NAMALWA (cell line): ENCODE measurements at regions not wholly inside any gene's neighbourhood (a gene's known extent, or its start where the extent isn't known, plus 50 kb on each side); places are given as distances from the start of the nearest gene placed in this dataset.
"Not testable (repeated sequence)": the region's sequence is repeated elsewhere in the genome, so short reads cannot be mapped to it uniquely, and the experiment has no call there.

ENCODE experiments used
- DNase-seq: peaks from one replicate; pipeline ENCODE4 v3.0.0-alpha.2; 2015; ENCODE audit warnings: low spot score

DNA sequence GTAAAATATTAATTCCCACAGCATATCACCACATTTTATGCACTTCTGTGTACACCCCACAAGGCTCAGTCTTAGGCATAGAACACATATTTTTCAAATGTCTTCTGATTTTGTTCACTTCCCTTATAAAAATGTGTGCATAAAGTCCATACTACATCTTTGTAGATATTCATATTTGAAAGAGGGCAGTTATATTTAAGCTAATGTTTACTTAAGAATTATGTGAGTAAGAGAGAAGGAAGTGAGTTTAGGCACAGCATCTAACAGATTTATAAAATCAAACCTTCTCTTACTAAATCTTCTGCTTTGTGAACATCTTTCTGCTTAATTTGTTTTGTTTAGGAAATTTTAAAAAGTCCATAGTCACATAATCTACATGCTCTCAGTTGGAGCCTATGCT, 648.1 kb downstream of the FSCB start:
- DNase-seq = no peak

DNA sequence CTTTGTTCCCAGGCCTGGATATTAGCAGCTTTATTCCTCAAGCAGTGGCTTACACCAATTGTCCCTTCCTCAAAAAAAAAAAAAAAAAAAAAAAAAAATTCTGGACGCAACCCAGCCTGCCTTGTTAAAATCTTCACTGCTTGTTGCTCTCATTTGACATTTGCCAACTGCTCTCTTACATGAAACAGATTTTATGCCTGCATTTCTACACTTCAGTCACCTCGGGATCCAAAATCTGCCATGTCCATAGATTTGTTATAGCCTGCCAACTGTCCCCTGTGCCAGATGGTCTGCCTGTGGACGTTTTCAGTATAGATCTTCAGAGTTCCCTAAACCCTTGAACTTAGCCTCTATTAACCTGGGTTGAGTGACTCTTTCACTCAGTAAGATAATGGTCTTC, 651.5 kb downstream of the FSCB start:
- no peak for DNase-seq

DNA sequence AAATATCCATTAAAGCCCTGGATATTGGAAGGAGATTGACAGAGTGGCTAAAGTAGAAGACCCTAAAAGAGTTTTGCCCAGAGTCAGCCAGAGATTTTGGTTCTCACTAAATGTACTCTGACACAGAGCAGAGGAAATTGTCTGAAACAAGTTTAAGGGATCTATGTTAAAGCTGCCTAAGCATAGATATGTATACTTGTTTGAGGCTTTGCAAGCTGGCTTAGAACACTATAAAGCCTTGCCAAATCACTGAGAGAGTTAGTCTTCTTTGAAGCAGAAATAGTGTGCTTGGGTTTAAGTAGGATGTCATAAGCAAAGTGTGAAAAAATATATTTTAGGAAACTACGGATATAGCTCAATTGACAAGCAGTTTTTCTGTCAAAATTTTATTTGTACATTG, 653.5 kb downstream of the FSCB start:
- DNase-seq = no peak

DNA sequence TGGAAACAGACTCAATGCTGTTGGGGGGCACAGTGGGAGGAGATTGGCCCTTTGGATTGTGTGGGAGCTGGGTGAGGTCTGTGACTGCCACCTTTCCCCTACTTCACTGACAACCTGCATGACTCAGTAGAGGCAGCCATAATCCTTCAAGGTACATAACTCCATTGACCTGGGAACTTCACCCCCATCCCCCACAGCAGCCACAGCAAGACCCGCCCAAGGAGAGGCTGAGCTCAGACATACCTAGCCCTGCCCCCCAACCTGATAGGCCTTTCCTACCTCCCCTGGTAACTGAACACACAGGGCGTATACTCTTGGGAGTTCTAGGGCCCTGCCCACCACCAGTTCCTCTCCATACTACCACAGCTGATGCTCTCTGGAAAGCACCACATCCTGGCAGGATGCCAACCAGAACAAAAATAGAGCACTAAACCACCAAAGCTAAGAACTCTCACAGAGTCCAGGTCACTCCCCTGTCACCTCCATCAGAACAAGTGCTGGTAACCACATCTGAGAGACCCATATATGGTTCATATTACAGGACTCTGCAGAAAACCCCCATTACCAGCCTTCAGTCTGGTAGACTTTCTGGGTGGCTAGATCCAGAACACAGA, 703.9 kb downstream of the FSCB start:
- no peak for DNase-seq

DNA sequence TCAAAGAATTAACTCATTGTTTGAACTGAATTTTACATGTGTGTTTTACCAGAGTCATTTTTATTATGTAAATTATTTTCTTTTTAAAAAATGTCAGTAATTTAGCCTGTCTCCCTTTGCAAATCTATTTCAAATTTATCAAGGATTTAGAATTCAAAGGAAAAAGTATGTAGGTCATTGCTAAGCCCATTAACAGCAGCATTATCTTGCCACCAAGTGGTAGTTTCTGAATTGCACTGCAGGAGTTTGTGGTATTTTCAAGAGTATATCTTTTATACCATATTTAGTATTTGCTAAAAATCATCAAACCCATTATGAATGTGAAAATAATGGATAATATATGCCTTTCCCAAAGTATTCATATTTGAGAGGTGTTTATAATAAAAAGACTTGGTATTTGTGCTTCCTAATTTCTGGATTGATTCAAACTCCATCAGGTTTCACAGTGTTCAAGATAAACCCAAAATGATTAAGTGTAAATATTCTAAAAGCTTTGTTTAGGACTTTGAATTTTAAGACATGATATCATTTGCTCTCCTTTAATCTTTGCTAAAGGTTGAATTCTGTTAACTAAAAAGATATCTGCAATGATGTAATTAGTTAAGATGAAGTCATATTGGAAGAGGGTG, 711.4 kb downstream of the FSCB start:
- DNase-seq = no peak

DNA sequence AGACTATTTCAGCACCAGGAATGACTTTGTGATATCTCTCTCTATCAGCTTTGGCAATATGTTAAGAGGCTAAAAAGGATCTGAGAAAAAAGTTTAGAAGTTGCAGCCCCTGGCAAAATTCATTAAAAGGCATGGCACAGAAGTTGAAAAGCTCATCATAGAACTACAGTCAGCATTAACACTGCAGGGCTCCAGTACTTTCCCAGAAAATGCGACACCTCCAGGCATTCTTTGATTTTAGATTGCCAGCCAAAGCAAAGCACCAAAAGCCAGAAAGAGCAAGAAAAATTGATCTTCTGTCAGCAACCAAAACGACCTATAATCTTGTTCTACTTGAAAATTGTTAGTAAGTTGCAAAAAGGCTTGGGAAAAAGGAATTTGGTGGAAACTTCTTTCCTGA, 713.5 kb downstream of the FSCB start:
- DNase-seq = no peak

DNA sequence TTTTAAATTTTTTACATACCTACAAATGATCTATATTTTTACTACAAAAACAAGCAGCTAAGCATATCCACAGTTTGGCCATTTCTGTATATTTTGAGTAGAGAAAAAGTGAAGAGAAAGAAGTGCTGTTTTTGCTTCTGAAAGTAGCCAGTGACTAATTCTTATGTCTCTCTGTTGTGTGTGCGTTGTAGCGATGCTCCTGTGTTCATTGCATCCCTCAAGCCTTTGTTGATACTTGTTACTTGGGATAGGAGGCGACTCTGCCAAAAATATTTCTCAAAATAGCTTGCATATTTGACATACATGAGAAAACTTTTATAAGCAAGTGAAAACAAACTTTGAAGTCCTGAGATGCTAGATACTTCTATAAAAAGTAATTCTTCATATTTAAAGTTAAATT, 714.1 kb downstream of the FSCB start:
- no peak for DNase-seq

DNA sequence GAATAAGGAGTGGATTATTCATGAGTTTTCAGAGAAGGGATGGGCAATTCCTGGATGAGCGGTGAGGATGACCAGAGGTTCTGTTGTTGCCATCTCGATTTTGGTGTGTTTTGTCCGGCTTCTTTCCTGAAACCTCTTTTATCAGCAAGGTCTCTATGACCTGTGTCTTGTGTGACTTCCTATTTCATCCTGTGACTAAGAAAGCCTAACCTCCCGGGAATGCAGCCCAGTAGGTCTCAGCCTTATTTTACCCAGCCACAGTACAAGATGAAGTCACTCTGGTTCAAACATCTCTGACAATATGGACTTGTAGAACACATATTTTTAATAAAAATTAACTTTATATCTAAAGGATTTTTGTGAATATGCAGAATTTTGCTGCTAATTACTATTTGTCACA, 716.4 kb downstream of the FSCB start:
- no peak for DNase-seq

DNA sequence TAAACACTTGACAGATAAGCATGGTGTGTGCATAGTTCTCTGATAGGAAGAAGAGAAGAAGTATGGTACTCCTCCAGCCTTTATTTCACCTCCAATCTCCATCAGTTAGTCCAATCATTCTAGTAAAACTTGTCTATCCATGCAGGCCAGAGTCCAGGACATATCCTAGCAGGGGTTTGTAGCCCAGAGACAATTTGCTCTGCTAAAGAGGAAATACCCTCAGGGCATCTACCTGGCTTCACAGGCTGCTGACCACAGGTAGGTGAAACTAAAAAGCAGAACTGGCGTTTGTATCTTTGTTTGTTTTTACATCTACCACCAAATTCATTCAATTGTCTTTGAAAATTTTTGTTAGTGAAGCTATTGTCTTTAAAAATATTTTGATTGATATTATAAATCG, 717.6 kb downstream of the FSCB start:
- no peak for DNase-seq

DNA sequence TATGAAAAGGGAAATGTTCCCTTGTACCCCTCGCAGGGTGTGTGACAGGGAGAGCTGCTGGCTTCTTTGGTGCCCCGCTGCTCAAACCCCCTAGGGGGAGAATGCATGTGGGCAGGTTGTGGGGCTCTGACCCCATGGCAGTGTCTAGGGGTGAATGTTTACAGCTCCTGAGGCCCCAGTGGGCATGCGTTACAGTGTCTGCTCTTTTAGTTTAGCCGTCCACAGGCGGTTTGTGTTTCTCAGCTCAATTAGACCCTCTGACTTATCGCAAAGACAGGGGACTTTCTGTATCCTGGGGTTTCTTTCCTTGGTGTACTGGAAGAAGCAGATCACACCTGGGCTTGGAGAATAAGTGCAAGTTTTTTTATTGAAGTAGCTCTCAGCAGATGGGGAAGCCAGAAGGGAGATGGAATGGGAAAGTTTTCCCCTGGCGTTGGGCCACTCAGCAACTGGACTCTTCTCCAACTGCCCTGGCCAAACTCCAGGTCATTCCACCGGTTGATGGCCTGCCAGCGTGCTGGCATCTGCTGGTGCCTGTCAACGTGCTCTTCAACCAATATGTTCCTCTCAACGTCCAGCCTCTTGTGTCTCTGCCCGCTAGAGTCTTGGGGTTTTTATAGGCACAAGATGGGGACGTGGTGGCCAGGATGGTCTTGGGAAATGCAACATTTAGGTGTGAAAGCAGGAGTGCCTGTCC, 720.9 kb downstream of the FSCB start:
- no peak for DNase-seq

DNA sequence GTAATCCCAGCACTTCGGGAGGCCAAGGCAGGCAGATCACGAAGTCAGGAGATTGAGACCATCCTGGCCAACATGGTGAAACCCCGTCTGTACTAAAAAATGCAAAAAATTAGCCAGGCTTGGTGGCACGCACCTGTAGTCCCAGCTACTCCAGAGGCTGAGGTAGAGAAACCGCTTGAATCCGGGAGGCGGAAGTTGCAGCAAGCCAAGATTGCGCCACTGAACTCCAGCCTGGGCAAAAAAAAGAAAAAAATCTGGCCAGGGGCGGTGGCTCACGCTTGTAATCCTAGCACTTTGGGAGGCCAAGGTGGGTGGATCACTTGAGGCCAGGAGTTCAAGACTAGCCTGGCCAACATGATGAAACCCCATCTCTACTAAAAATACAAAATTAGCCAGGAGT, 722.7 kb downstream of the FSCB start:
- DNase-seq = not testable (repeated sequence)

DNA sequence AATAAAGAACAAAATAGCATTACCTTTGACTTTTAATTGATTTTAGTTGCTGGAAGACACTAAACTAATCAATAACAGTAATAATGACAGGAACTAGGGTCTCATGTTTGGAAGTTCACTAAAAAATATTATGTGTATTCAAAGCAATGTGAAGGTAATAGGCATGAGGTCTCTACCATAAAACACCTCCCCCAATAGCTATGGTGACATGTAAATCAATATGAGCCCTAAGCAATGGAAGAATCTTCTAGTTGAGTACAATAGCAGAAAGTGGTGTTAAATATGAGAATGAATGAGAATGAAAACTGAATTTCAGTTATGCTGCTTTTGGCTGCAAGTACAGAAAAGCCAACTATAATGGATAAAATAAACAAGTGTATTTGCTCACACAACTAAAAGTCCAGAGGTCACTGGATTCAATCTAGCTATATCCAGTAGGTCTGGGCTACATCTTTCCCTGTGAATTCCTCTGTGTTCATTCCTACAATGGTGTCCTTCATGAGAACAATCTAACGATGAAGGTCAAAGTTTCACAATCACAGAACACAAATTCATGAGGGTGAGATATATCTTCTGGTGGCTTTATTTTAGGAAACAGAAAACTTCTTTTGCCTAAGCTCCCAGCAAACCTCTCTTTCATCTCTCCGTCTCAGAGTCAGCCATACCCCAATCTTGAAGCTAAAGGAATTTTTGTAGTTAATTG, 728.0 kb downstream of the FSCB start:
- no peak for DNase-seq

DNA sequence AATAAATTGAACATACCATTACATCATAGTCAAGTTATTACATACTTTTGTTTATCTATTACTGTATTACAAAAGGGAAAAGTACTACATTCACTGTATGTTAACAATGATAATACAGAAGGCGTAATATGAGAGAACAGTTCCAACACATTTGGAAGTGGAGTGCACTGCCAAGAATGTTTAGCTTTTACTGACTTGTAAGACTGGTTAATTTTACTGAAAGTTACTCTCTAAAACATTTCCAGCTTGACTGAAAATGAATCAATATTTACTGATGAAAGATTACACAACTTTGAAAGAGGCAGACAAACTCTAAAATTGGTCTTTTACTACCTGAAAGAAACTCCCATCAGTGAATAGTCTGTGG, 728.5 kb downstream of the FSCB start:
- DNase-seq = no peak

DNA sequence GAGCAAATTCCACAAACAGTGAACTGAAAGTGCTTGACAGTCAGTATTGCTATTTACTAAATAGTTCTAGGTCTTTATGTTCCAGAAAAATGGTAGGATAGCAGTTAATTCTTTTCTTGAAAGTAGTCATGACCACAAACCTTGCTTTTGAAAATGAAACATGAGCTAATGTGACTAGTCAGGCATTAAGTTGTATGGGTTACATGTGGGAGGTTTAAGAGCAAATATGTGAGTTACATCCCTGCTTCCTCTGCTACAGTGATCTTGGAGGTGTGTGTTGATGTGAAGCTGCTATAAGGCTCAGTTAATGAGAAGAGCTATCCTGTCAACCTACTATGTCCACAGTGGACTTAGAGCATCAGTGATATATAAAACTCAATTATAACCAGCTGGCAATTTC, 741.6 kb downstream of the FSCB start:
- no peak for DNase-seq

DNA sequence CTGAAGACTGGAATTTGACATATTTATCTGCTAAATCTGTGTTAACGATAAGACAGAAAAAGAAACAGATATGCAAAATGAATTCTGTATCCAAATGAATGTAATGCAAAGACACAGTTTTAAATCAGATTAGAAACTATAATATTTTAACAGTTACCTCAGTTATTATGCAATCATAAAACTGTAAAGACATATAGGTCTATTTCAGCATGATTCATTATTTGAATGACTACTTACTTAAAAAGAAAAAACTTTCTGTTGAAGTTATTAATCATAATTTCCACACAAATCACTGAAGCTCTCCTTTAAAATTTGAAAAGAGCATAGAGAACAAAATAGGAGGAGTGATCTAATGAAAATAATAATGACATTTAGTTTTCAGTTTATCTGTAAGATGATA, 742.6 kb downstream of the FSCB start:
- no peak for DNase-seq

DNA sequence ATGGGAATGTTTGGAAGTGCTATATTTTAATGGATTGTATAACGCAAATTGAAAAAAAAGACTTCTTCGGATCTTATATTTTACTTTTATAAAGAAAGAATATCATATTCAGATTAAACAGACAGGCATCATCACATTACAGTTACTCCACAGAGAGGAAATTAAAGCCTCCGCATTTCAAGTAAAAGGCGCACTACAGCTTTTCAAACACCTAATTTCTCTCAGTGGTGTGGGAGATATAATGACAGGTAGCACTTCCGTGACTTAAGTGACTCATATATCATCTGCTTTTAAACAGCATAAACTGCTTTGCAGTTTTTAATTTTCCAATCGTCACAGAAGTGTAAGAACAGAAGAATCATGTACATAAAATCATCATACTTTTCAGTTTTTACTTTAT, 751.4 kb downstream of the FSCB start:
- DNase-seq = no peak

DNA sequence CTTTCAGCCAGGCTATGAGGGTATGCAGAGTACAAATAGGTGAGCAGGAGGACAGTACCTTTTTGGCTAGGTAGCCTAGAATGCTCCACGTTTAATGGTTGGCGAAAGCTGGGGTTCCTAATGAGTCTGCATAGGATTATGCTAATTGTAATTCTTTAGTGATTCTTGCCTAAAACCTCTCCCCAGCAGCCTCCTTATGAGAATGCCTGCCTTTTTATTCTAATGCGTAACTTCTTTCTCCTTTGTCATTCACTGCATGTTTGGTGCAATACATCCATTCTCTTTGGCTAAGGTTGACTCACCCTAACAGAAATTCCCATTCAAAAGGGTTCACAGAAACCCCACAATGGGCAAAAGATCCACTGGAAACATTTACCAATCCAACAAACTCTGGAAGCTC, 752.2 kb downstream of the FSCB start:
- no peak for DNase-seq

DNA sequence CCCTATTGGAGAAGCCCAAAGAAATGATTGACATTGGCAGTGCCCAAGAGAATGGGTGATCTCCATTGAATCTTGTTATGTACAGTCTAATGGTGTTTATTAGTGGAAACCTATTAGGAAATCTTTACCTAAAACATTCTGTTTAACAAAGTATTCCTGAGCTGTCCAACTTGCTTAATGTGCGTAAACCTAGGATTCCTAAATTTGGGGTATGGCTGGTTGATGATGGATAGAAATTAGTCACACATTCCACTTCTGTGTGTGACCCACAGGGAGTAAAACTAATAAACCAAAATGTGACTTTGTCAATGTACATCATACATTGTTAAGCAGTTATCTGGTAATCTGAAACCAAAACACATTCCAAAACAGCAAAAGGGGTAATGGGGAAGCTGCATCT, 761.3 kb downstream of the FSCB start:
- DNase-seq = no peak

DNA sequence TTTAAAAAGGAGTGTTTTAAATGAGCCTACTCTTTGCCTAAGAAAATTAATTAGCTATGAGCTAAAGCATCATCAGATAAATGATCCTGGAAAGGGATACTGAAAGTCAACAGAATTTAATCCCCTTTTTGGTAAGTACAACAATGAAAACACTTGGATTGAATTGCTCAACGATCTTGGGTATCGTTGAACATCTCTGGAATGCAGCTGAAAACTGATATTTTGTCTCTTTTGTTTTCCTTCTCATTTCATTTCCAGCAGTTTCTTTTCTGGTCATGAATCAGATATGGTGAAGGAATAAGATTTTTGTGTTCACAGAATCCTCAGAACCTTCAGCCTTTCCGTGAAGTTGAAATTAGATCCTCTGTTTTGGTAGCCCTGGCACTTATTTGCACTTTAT, 771.2 kb downstream of the FSCB start:
- DNase-seq = no peak

DNA sequence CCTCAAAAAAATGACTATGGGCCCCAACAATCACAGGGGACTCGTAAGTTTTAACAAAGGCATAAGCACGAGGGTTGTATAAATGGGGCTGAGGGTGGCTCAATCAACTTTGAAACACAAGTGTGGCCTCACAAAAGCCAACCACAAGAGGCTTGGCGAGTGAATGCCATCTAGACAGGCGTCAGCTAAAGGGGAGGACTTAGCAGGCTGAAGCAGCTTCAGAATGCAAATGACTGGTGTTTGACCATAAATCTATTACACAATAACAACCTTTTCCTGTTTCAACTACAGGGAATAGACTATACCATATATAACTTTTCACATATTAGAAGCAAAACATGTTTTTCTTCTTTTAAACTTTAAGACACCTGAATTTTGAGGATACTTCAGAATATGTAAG, 777.9 kb downstream of the FSCB start:
- DNase-seq = no peak

DNA sequence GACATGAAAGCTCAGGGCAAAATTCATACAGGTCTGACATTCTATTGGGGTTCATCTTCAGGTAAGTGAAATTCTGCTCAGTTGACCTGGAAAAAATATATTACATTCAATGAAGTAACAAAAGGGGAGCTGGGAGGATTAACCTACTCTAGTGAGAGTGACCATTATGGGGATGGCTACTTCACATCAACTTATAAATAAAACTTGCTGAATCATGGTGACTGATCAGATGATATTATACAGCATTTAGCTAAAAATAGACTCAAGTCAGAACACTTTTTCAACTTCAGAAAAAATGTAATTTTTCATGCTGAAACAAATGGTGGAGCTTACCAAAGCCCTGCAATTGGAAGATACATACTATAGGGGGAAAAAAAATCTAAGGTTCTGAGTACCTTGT, 800.2 kb downstream of the FSCB start:
- DNase-seq = no peak

DNA sequence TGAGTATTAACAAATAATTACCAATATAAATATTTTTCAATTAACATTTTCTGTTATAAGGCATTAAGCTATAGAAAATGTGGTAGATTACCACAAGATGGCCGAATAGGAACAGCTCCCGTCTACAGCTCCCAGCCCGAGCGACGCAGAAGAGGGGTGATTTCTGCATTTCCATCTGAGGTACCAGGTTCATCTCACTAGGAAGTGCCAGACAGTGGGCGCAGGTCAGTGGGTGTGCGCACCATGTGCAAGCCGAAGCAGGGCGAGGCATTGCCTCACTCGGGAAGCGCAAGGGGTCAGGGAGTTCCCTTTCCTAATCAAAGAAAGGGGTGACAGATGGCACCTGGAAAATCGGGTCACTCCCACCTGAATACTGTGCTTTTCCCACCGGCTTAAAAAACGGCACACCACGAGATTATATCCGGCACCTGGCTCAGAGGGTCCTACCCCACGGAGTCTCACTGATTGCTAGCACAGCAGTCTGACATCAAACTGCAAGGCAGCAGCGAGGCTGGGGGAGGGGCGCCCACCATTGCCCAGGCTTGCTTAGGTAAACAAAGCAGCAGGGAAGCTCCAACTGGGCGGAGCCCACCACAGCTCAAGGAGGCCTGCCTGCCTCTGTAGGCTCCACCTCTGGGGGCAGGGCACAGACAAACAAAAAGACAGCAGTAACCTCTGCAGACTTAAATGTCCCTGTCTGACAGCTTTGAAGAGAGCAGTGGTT, 808.4 kb downstream of the FSCB start:
- not testable (repeated sequence) for DNase-seq

DNA sequence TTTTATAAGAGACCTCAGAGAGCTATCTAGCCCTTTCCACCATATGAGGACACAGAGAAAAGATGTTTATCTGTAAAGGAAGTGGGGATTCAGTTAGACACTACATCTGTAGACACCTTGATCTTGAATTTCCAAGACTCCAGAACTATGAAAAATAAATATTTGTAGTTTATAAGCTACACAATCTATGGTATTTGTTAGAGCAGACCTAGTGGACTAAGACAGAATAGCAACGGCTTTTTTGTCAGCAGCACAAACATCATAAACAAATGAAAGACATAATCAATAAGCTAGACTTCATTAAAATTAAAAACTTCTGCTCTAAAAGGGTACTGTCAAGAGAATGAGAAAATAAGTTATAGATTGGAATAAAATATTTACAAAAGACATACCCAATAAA, 810.1 kb downstream of the FSCB start:
- no peak for DNase-seq
